Testis (tissue), 2 donors: ENCODE measurements at regions not wholly inside any gene's neighbourhood (a gene's known extent, or its start where the extent isn't known, plus 50 kb on each side); places are given as distances from the start of the nearest gene placed in this dataset.

ENCODE experiments used
- CTCF ChIP-seq, 3 experiments: fragments of 450-650 bp in 2 of 3; fragments of 200-600 bp in 1 of 3; sonication (generic) in 1 of 3; IDR thresholded peaks; one replicate each; pipeline ENCODE4 v1.5.1; 2016 to 2019; ENCODE audit warnings: antibody characterized with exemption in 3 of 3, mild to moderate bottlenecking in 2 of 3, moderate library complexity in 1 of 3
- POLR2A ChIP-seq: fragments of 450-650 bp; IDR thresholded peaks from one replicate; pipeline ENCODE4 v1.6.1; 2017; ENCODE audit warnings: antibody characterized with exemption, mild to moderate bottlenecking, moderate library complexity

- TF ChIP-seq CTCF (IDR thresholded peaks at IDR 0.05) (no peak), POLR2A (no peak)
These were observed 1169.5 kb upstream of the PABPC4L start for GRCh38 chr4:135371137-135371536.
